CD4-positive, alpha-beta T cell treated with Interleukin-17A for 4 hours (primary cell): ENCODE measurements at regions not wholly inside any gene's neighbourhood (a gene's known extent, or its start where the extent isn't known, plus 50 kb on each side); places are given as distances from the start of the nearest gene placed in this dataset.

Source experiments
- DNase-seq: peaks from one replicate; pipeline ENCODE4 v3.0.0-alpha.2; 2020; ENCODE audit warnings: mixed read lengths

DNA sequence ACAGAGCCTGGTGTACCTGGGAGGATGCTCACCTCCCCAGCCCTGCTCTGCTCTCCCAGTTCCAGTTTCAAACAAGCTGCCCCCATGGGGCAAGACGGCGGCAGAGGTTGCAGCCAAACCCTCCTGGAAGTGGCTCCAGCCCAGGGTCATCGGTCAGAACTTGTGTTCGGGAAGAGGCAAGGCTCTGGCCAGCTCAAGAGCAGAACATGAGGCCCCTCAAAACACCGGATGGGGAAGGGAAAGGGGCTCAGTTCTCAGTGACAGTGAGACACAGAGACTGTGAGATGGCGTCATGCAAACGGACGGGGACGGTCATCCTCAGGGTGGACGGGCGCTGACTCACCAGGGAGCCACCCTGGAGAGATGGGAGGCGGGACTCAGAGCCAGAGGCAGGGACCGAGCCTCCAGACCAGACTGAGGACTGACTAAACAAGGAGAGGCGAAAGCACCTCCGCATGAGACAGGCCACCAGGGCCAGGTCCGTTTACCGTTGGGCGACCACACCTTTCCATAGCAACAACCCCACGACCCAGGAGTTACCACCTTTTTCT lies 63.9 kb upstream of the GALNT9 start:
- DNase-seq: no peak

GRCh38 chr12:132392389-132393244 lies 63.2 kb upstream of the GALNT9 start:
- no peak for DNase-seq

DNA sequence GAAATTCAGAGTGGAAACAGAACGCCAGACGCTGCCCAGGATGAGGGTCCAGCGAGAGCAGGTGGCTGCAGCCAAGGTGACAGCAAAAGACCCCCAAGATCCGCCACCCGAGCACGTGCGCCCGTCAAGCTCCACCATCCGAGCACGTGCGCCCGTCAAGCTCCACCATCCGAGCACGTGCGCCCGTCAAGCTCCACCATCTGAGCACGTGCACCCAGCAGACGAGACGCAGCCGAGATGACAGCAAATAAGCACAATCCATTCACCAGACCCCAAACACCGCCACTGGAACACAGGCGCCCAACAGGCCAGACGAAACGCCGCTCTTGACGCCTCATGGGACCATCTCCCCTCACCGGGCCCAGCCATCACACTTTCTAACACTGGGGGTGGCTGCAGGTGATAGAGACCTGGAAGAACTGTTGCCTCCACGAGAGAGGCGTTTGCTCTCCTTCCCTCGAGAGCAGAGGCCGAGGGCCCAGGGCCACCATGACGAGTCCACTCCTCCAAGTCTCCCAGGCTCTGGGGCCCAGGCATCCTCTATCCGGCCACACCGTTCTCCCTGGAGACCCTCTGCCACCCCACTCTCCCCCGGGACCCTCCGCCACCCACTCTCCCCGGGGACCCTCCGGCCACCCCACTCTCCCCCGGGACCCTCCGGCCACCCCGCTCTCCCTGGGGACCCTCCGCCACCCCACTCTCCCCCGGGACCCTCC lies 62.1 kb upstream of the GALNT9 start:
- DNase-seq: no peak

GRCh38 chr12:132390287-132391076 lies 61.1 kb upstream of the GALNT9 start:
- no peak for DNase-seq

- no peak for DNase-seq
Observed at GRCh38 chr12:132389526-132390286, 60.3 kb upstream of the GALNT9 start.

DNA sequence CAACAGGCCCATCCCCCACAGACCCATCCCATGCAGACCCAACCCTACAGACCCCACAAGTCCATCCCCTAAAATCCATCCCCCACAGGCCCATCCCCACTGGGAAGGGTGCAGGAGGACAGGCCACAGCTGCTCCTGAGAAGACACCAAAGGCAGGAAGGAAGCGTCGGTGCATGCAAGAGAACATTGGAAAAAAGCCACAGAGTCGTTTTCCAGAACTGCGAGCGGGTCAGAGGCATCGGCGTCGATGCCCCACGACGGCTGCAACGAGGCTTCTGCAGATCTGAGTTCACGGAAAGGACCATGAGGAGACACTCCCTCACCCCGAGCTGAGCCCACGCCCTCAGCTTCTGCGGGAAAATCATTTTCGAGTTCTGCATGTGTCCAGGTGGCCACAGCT lies 59.6 kb upstream of the GALNT9 start:
- DNase-seq: no peak

GRCh38 chr12:132388379-132389015 lies 59.1 kb upstream of the GALNT9 start:
- no peak for DNase-seq

- no peak for DNase-seq
Observed at GRCh38 chr12:132386926-132387497, 57.6 kb upstream of the GALNT9 start.

GRCh38 chr12:132385923-132386751 lies 56.7 kb upstream of the GALNT9 start:
- no peak for DNase-seq

- DNase-seq: no peak
Observed at GRCh38 chr12:132384916-132385774, 55.8 kb upstream of the GALNT9 start.

DNA sequence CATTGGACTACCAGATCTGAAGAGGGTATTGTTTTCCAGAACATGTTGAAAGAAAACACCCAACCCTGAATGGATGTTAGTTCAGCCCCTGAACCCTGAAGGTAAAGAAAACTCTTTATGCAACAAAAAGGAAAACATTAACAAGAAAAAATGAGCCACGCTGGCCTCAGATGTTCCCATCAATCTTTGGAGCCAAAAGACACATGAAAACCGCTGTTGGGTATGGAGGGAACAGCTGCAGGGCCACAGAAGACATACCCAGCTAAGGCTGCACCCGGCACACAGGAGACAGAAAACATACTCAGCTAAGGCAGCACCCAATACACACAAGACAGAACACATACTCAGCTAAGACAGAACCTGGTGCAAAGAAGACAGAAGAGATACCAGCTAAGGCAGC lies 51.3 kb upstream of the GALNT9 start:
- no peak for DNase-seq

GRCh38 chr12:132379996-132380395 lies 50.6 kb upstream of the GALNT9 start:
- DNase-seq: no peak

GRCh38 chr12:132379576-132379975 lies 50.2 kb upstream of the GALNT9 start:
- DNase-seq: no peak
